AG10803 (cell line): ENCODE measurements at regions not wholly inside any gene's neighbourhood (a gene's known extent, or its start where the extent isn't known, plus 50 kb on each side); places are given as distances from the start of the nearest gene placed in this dataset.
"Not testable (repeated sequence)": the region's sequence is repeated elsewhere in the genome, so short reads cannot be mapped to it uniquely, and the experiment has no call there.

ENCODE experiments used
- DNase-seq: peaks from one replicate; pipeline ENCODE4 v3.0.0; 2010; ENCODE audit warnings: low read depth
- H3K4me3 ChIP-seq: 2 replicates; pipeline ENCODE4 v1.5.1; 2011; ENCODE audit warnings: mild to moderate bottlenecking, low read length, control low read depth
- CTCF ChIP-seq: conservative IDR thresholded peaks from 2 replicates; pipeline ENCODE4 v1.5.1; 2011; ENCODE audit warnings: mild to moderate bottlenecking, low read length, control low read depth, inconsistent platforms

- TF ChIP-seq CTCF: no peak
- no peak for DNase-seq
- H3K4me3 ChIP-seq: no peak overlapping the region
These were observed 210.7 kb downstream of the ANKRD30B start for GRCh38 chr18:14958701-14959100.

- no peak for TF ChIP-seq CTCF
- DNase-seq: no peak
- no peak overlapping the region for H3K4me3 ChIP-seq
These were observed 211.6 kb downstream of the ANKRD30B start for GRCh38 chr18:14959550-14959949.

- no peak for DNase-seq
- H3K4me3 ChIP-seq: no peak overlapping the region
- no peak for TF ChIP-seq CTCF
These were observed 214.0 kb downstream of the ANKRD30B start for GRCh38 chr18:14961991-14962390.

GRCh38 chr18:14962626-14963025 is 214.7 kb downstream of the ANKRD30B start:
- H3K4me3 ChIP-seq: no peak overlapping the region
- no peak for DNase-seq
- TF ChIP-seq CTCF: no peak

- no peak for TF ChIP-seq CTCF
- no peak for DNase-seq
- no peak overlapping the region for H3K4me3 ChIP-seq
These were observed 215.3 kb downstream of the ANKRD30B start for GRCh38 chr18:14963246-14963645.

- no peak overlapping the region for H3K4me3 ChIP-seq
- DNase-seq: no peak
- no peak for TF ChIP-seq CTCF
These were observed 216.0 kb downstream of the ANKRD30B start for GRCh38 chr18:14964002-14964401.

GRCh38 chr18:14964406-14964805 is 216.4 kb downstream of the ANKRD30B start:
- H3K4me3 ChIP-seq: no peak overlapping the region
- no peak for TF ChIP-seq CTCF
- no peak for DNase-seq

- not testable (repeated sequence) for H3K4me3 ChIP-seq, DNase-seq
These were observed 217.0 kb downstream of the ANKRD30B start for GRCh38 chr18:14964976-14965375.
